GM13977 (cell line): ENCODE measurements at regions not wholly inside any gene's neighbourhood (a gene's known extent, or its start where the extent isn't known, plus 50 kb on each side); places are given as distances from the start of the nearest gene placed in this dataset.

Experiments
- DNase-seq: peaks from one replicate; pipeline ENCODE4 v3.0.0; 2012; ENCODE audit warnings: low spot score
- in situ Hi-C: fragments of 300-500 bp; cut with MboI; formaldehyde crosslinking; loops from one replicate; pipeline ENCODE4 v1.12.0; 2022; ENCODE audit warnings: low sequenced_read_pairs, low pct_unique_long_range_greater_than_20kb, mixed read lengths, inconsistent platforms; ENCODE audit not compliant: unreplicated experiment
- TF ChIP-seq, protein P1 (sequence below): IDR thresholded peaks from 2 replicates; pipeline ENCODE4 v1.5.1; 2012; ENCODE audit warnings: mild to moderate bottlenecking, control low read depth; ENCODE audit not compliant: insufficient read depth; ENCODE audit errors: extremely low read depth, missing control alignments

DNA sequence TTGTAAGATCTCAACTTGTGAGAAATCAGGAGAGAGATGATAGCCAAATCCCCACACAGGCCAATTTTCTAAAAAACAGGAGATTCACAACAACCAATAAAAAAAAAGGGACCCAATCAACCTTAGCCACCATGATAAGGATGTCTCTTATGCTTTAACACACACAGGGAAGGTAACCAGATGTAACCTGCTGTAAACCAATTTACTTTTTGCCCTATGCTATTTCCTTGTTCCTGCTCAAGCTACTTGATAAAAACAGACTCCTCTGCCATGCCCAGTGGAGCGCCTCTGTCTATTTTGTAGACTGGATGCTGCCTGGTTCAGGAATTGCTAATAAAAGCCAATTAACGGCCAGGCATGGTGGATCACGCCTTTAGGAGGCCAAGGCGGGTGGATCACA is 123.5 kb upstream of the NPVF start:
- DNase-seq = no peak
- TF ChIP-seq, protein P1, sequence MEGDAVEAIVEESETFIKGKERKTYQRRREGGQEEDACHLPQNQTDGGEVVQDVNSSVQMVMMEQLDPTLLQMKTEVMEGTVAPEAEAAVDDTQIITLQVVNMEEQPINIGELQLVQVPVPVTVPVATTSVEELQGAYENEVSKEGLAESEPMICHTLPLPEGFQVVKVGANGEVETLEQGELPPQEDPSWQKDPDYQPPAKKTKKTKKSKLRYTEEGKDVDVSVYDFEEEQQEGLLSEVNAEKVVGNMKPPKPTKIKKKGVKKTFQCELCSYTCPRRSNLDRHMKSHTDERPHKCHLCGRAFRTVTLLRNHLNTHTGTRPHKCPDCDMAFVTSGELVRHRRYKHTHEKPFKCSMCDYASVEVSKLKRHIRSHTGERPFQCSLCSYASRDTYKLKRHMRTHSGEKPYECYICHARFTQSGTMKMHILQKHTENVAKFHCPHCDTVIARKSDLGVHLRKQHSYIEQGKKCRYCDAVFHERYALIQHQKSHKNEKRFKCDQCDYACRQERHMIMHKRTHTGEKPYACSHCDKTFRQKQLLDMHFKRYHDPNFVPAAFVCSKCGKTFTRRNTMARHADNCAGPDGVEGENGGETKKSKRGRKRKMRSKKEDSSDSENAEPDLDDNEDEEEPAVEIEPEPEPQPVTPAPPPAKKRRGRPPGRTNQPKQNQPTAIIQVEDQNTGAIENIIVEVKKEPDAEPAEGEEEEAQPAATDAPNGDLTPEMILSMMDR = no peak
- in situ Hi-C loops = no loop called here

DNA sequence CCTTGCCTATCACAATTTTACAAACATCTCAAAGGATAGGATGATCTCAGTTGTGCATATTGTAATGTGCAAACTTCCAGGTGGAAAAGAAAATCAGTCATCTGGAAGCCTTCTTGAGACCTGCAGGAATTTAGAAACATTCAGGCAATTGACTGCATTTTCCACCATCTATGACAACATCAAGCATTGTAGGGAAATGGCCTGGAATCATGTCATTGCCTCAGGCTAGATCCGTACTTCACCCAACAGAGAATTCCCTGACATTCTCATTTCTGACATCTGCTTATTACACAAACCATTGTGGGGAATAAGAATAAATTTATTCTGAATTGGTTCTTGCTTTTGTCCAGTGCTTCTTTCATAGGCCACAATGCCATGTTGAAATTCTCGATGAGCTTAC is 124.9 kb upstream of the NPVF start:
- TF ChIP-seq, protein P1 = no peak
- in situ Hi-C loops = no loop called here

DNA sequence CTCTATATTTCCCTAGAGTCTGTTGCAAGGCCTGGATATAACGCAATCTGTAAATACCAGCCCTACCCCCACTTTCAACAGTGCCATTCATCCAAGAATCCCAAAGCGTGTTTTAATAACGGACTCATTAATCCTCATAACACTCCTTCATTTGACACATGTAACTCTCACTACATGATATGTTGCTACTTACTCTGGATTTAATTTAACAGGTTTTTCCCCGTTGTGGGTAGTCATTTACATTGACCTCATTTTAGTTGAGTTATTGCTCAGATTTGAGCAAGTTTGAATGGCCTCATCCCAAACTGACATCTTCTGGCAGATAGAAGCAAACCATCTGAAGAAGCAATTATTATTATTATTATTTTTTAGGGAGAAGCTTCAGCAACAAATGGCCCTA is 125.4 kb upstream of the NPVF start:
- TF ChIP-seq, protein P1 = no peak
- in situ Hi-C loops = no loop called here
- no peak for DNase-seq

More for the DNA sequence above, 124.9 kb upstream of the NPVF start:
- DNase-seq = no peak

DNA sequence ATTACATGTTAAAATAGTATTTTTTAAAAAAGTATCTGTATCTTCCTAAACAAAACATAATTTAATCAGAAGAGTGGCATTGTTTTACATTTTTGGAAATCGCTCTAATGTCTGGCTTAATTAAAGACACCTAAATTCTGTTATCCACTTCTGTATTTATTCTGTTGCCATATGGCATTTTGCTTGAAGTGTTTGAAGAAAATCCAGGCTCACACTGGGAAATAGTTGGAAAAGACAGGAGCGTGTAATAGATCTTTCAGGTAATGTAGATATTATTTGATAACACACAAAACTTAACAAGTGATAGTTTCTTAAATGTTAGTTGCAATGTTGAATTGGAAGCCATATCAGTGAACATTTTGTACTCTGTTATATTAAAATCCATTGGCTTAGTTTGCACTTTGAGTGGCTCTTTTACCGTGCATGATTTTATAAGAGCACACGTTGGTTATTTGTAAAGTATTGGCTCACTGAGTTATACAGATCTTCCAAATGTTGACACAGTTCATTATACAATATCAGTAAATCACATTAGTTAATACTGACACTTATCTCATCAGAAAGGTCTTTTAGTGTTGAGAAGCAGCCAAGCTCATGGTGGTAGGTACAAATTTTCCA is 128.4 kb upstream of the NPVF start:
- in situ Hi-C loops = no loop called here
- no peak for DNase-seq
- TF ChIP-seq, protein P1 = no peak

DNA sequence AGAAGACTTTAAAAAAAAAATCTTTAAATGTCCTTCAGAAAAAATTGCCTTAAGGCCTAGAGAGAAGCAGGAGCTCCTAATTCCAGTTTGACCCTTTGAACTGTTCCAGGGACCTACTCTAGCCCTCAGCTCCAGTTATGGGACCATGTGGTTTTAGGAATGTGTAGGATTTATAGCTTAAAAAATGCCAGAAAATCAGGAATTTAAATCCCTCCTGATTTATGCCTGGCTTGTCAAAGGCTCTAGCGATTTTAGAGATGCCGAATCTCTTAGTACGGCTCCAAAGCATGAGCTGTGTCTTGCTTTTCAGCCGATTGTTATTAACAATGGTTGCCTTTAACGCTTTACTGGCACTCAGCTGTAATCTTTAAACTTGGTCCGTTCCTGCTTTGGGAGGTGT is 130.6 kb upstream of the NPVF start:
- in situ Hi-C loops = no loop called here
- TF ChIP-seq, protein P1 = no peak

DNA sequence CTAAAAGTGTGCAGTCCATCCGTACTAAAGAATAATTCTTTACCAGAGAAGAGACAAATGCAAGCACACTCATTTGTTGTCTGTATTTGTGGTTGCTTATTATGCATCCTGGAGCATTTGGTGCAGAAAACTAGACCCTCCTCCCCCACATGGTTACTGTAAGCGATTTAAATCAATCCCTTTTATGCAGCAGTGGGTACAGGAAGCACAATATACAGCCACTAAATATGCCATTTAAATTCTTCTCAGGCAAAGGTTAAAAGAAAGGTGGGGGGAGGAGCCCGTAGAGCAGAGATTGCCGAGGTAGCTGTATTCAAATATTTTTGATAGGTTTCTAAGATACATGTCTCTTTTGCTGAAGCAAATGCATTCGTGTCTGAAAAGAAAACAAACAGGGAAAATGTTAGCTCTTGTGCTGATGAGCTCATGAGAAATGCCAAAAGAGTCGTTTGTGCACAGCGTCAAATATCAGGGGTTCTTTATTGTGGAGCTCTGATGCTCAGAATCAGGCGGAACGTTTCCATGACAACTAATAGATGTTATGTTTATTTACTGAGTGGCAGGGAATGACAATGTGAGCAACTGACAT is 131.3 kb upstream of the NPVF start:
- in situ Hi-C loops = no loop called here
- DNase-seq = no peak
- TF ChIP-seq, protein P1 = no peak

More for the DNA sequence above, 130.6 kb upstream of the NPVF start:
- DNase-seq = no peak

DNA sequence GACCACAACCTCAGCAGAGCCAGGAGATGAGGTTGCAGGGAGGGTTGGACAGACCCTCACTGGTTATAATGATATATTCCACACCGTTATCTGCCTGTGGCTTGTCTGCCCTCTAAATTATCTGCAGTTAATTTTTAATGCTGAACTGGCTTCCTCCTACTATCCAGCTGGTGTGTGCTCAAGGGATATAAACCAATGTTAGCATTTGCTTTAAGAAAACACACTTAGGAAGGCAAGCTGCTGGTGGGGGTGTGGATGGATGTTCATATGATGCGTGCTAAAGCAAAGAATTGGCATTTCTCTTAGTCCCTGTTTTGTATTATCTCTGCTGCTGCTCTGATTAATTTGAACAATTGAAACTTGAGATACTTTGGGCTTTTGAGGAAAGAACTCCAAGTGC is 132.2 kb upstream of the NPVF start:
- no peak for DNase-seq
- TF ChIP-seq, protein P1 = no peak
- in situ Hi-C loops = no loop called here
